Neural progenitor cell (in vitro differentiated cells): ENCODE measurements at regions not wholly inside any gene's neighbourhood (a gene's known extent, or its start where the extent isn't known, plus 50 kb on each side); places are given as distances from the start of the nearest gene placed in this dataset.

Experiments used
- DNase-seq: peaks from one replicate; pipeline ENCODE4 v3.0.0-alpha.2; 2016; ENCODE audit warnings: low spot score
- H2AFZ ChIP-seq: fragments of 200-600 bp; sonication (generic); replicated peaks from 2 replicates; pipeline ENCODE4 v1.6.1; 2016; ENCODE audit warnings: antibody characterized with exemption
- H3F3A ChIP-seq: fragments of 200-600 bp; sonication (generic); 2 replicates; pipeline ENCODE4 v1.6.1; 2016; ENCODE audit warnings: antibody characterized with exemption, low read depth
- H3K27ac ChIP-seq: fragments of 200-600 bp; sonication (generic); 2 replicates; pipeline ENCODE4 v1.5.1; 2016; ENCODE audit warnings: mild to moderate bottlenecking
- H3K27me3 ChIP-seq: fragments of 200-600 bp; sonication (generic); 2 replicates; pipeline ENCODE4 v1.6.1; 2016; ENCODE audit warnings: mild to moderate bottlenecking, moderate library complexity
- H3K36me3 ChIP-seq: fragments of 200-600 bp; sonication (generic); 2 replicates; pipeline ENCODE4 v1.5.1; 2016
- H3K4me1 ChIP-seq: fragments of 200-600 bp; sonication (generic); 2 replicates; pipeline ENCODE4 v1.6.1; 2016; ENCODE audit warnings: mixed run types
- H3K4me2 ChIP-seq: fragments of 200-600 bp; sonication (generic); 2 replicates; pipeline ENCODE4 v1.6.1; 2016
- H3K4me3 ChIP-seq: fragments of 200-600 bp; sonication (generic); 2 replicates; pipeline ENCODE4 v1.5.1; 2016
- H3K79me2 ChIP-seq: fragments of 200-600 bp; sonication (generic); 2 replicates; pipeline ENCODE4 v1.6.1; 2016; ENCODE audit warnings: low read depth
- H3K9ac ChIP-seq: fragments of 200-600 bp; sonication (generic); 2 replicates; pipeline ENCODE4 v1.6.1; 2016
- H3K9me3 ChIP-seq: fragments of 200-600 bp; sonication (generic); 2 replicates; pipeline ENCODE4 v1.5.1; 2016; ENCODE audit warnings: low read depth
- H4K20me1 ChIP-seq: fragments of 200-600 bp; sonication (generic); 2 replicates; pipeline ENCODE4 v1.6.1; 2016; ENCODE audit warnings: low read depth
- H3K27ac Mint-ChIP-seq: 3 replicates; pipeline ENCODE4 v1.8.0; 2021; ENCODE audit warnings: mixed read lengths
- H3K27me3 Mint-ChIP-seq: 2 replicates; pipeline ENCODE4 v1.8.0; 2022; ENCODE audit warnings: low read depth, mild to moderate bottlenecking, inconsistent platforms, moderate library complexity, mixed read lengths; ENCODE audit not compliant: insufficient read depth
- H3K36me3 Mint-ChIP-seq: 3 replicates; pipeline ENCODE4 v1.8.0; 2021; ENCODE audit warnings: mixed read lengths
- H3K4me1 Mint-ChIP-seq: 3 replicates; pipeline ENCODE4 v1.8.0; 2021; ENCODE audit warnings: mixed read lengths
- H3K4me3 Mint-ChIP-seq: 3 replicates; pipeline ENCODE4 v1.8.0; 2021; ENCODE audit warnings: mild to moderate bottlenecking, moderate library complexity, mixed read lengths
- H3K9me3 Mint-ChIP-seq: 3 replicates; pipeline ENCODE4 v1.8.0; 2020; ENCODE audit warnings: mixed read lengths
- EZH2 ChIP-seq: fragments of 200-600 bp; sonication (generic); IDR thresholded peaks from 2 replicates; pipeline ENCODE4 v1.6.1; 2017; ENCODE audit warnings: antibody characterized with exemption, mild to moderate bottlenecking, moderate library complexity
- EZH2phosphoT487 ChIP-seq: fragments of 200-600 bp; sonication (generic); IDR thresholded peaks from 2 replicates; pipeline ENCODE4 v1.6.1; 2017; ENCODE audit warnings: antibody characterized with exemption
- TF ChIP-seq, protein P1 (sequence below): fragments of 200-600 bp; sonication (generic); IDR thresholded peaks from 2 replicates; pipeline ENCODE4 v1.5.1; 2017; ENCODE audit warnings: antibody characterized with exemption, mild to moderate bottlenecking

DNA sequence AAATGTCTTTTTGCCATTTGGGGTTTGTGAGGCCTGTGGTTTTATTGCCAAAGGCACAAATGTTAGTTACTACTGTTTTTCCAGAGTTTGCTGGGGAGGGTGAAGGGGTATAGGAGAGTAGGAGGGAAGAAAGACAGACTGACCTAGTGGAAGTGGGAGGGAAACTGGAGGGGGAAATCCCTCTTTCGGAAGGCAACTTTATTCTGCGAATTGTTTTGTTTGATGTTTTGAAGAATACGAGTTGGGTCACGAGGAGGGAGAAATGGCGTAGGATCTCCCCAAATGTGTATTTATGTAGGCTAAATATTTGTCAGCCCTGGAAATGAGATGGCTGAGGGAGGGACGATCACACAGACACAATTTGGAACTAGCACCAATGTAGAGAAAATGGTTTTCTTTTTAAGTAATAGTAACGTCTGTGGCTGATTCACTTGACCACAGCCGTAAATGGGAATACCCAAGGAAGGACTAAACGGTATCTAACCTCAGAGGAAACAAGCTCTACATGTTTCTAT lies 172.3 kb downstream of the ICOS start:
- Histone ChIP-seq H3K9me3 (no peaks in the 10 kb centered on the region), H2AFZ (peak overlapping the region; percentile 94), H4K20me1 (no peaks in the 10 kb centered on the region), H3K36me3 (no peaks in the 10 kb centered on the region), H3K4me2 (peak overlapping the region; percentile 55), H3F3A (no peaks in the 10 kb centered on the region), H3K9ac (no peak overlapping the region), H3K27ac (no peak overlapping the region), H3K27me3 (no peaks in the 10 kb centered on the region), H3K4me3 (no peak overlapping the region), H3K79me2 (no peaks in the 10 kb centered on the region), H3K4me1 (peaks cover 7% of the 10 kb centered on the region)
- Mint-ChIP-seq H3K4me3 (no peak overlapping the region), H3K9me3 (no peaks in the 10 kb centered on the region), H3K27ac (no peak overlapping the region), H3K36me3 (no peaks in the 10 kb centered on the region), H3K27me3 (peaks cover 2% of the 10 kb centered on the region), H3K4me1 (peaks cover 41% of the 10 kb centered on the region)
- TF ChIP-seq, protein P1, sequence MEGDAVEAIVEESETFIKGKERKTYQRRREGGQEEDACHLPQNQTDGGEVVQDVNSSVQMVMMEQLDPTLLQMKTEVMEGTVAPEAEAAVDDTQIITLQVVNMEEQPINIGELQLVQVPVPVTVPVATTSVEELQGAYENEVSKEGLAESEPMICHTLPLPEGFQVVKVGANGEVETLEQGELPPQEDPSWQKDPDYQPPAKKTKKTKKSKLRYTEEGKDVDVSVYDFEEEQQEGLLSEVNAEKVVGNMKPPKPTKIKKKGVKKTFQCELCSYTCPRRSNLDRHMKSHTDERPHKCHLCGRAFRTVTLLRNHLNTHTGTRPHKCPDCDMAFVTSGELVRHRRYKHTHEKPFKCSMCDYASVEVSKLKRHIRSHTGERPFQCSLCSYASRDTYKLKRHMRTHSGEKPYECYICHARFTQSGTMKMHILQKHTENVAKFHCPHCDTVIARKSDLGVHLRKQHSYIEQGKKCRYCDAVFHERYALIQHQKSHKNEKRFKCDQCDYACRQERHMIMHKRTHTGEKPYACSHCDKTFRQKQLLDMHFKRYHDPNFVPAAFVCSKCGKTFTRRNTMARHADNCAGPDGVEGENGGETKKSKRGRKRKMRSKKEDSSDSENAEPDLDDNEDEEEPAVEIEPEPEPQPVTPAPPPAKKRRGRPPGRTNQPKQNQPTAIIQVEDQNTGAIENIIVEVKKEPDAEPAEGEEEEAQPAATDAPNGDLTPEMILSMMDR: no peak
- TF ChIP-seq EZH2 (no peak), EZH2phosphoT487 (no peak)
- no peak for DNase-seq

DNA sequence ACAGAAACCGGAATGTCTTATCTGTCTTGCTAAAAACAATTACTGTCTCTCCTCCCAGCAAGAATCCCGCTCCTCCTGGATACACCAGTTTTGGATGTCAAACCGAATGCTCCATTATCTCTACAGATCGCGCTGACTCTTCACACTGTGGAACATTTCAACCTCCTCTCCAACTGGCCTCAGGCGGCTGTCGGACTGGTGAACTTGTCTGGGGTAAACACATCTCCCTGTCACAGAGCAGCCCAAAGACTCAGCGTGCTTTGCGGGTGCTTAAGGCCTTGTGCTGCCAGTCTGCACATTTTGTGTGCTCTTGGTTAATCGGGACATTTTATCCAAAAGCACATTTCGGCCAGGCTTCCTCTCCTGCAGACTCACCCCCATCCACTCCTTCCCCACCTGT lies 173.1 kb downstream of the ICOS start:
- H2AFZ ChIP-seq: peak overlapping the region; percentile 94
- no peak overlapping the region for H3K27ac ChIP-seq
- DNase-seq: no peak

DNA sequence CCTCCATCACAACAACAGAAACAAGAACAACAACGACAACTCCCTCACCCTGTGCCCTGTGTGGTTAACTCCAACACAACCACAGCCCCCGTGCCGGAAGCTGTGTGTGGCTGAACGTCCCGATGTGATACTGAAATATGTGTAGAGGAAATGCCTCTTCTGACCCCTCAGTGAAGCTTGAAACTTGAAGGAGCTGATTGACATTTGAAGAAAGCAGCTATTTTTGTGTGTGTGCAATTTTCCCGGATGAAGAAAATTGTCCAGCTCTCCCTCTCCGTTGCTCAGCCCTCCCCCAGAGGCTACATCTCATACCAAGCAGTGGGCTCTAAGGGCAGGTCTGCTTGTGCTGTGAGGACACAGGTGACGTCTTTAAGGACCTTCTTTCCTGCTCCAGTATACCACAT lies 173.8 kb downstream of the ICOS start:
- no peak overlapping the region for H3K4me3 ChIP-seq
- H3K36me3 ChIP-seq: no peaks in the 10 kb centered on the region
- TF ChIP-seq EZH2 (no peak), EZH2phosphoT487 (no peak)
- TF ChIP-seq, protein P1: no peak
- H3F3A ChIP-seq: no peaks in the 10 kb centered on the region
- no peaks in the 10 kb centered on the region for H3K79me2 ChIP-seq
- Mint-ChIP-seq H3K27me3 (peaks cover 2% of the 10 kb centered on the region), H3K27ac (no peak overlapping the region), H3K36me3 (no peaks in the 10 kb centered on the region), H3K4me3 (no peak overlapping the region), H3K4me1 (peaks cover 56% of the 10 kb centered on the region), H3K9me3 (no peaks in the 10 kb centered on the region)
- H4K20me1 ChIP-seq: no peaks in the 10 kb centered on the region
- DNase-seq: no peak
- peaks cover 9% of the 10 kb centered on the region for H3K4me1 ChIP-seq
- H2AFZ ChIP-seq: no peak overlapping the region
- H3K9ac ChIP-seq: no peak overlapping the region
- no peaks in the 10 kb centered on the region for H3K9me3 ChIP-seq
- H3K4me2 ChIP-seq: no peak overlapping the region
- H3K27me3 ChIP-seq: no peaks in the 10 kb centered on the region
- H3K27ac ChIP-seq: no peak overlapping the region

More for the DNA sequence above, 173.1 kb downstream of the ICOS start:
- Mint-ChIP-seq H3K4me1 (peaks cover 50% of the 10 kb centered on the region), H3K36me3 (no peaks in the 10 kb centered on the region), H3K9me3 (no peaks in the 10 kb centered on the region), H3K4me3 (no peak overlapping the region), H3K27ac (no peak overlapping the region), H3K27me3 (peaks cover 4% of the 10 kb centered on the region)
- no peaks in the 10 kb centered on the region for H3K79me2 ChIP-seq
- peaks cover 7% of the 10 kb centered on the region for H3K4me1 ChIP-seq
- no peaks in the 10 kb centered on the region for H3K27me3 ChIP-seq
- H3K4me2 ChIP-seq: no peak overlapping the region
- H3K9me3 ChIP-seq: no peaks in the 10 kb centered on the region
- H3F3A ChIP-seq: no peaks in the 10 kb centered on the region
- no peaks in the 10 kb centered on the region for H3K36me3 ChIP-seq
- H3K4me3 ChIP-seq: no peak overlapping the region
- no peaks in the 10 kb centered on the region for H4K20me1 ChIP-seq
- no peak overlapping the region for H3K9ac ChIP-seq
- TF ChIP-seq EZH2 (no peak), EZH2phosphoT487 (no peak)
- TF ChIP-seq, protein P1: no peak
